Uterus (tissue), 3 donors: ENCODE measurements at regions not wholly inside any gene's neighbourhood (a gene's known extent, or its start where the extent isn't known, plus 50 kb on each side); places are given as distances from the start of the nearest gene placed in this dataset.
A peak's percentile ranks its signal among the peaks of the same experiment; 100 is the strongest.

Experiments
- DNase-seq, 2 donors: peaks; one replicate each; pipeline ENCODE4 v3.0.0-alpha.2; 2019 to 2020
- H3K27ac ChIP-seq, 2 donors: fragments of 200-600 bp; sonication (generic); 1 replicate in 1 of 2; 2 replicates in 1 of 2; pipeline ENCODE4 v1.5.1; 2016 to 2018
- H3K27me3 ChIP-seq, 2 donors: fragments of 200-600 bp; sonication (generic); one replicate each; pipeline ENCODE4 v1.5.1; 2018 to 2019; ENCODE audit warnings: control low read depth in 1 of 2
- H3K36me3 ChIP-seq, 2 donors: fragments of 200-600 bp; sonication (generic); one replicate each; pipeline ENCODE4 v1.5.1; 2019; ENCODE audit warnings: control low read depth in 1 of 2
- H3K4me1 ChIP-seq, 2 donors: fragments of 200-600 bp; sonication (generic); one replicate each; pipeline ENCODE4 v1.5.1; 2018 to 2019; ENCODE audit warnings: control low read depth in 1 of 2
- H3K4me3 ChIP-seq, 2 donors: fragments of 200-600 bp; sonication (generic); 1 replicate in 1 of 2; 2 replicates in 1 of 2; pipeline ENCODE4 v1.5.1; 2018 to 2019; ENCODE audit warnings: mild to moderate bottlenecking in 1 of 2
- H3K9me3 ChIP-seq, 2 donors: fragments of 200-600 bp; sonication (generic); one replicate each; pipeline ENCODE4 v1.5.1; 2019; ENCODE audit warnings: control low read depth in 1 of 2
- CTCF ChIP-seq, 4 experiments: fragments of 200-600 bp in 2 of 4; fragments of 450-650 bp in 2 of 4; sonication (generic) in 2 of 4; IDR thresholded peaks; one replicate each; pipeline ENCODE4 v1.5.1; 2016 to 2019; ENCODE audit warnings: antibody characterized with exemption in 4 of 4, mild to moderate bottlenecking in 2 of 4, moderate library complexity in 1 of 4
- POLR2A ChIP-seq, 2 donors: fragments of 450-650 bp; IDR thresholded peaks; one replicate each; pipeline ENCODE4 v1.6.1; 2016; ENCODE audit warnings: antibody characterized with exemption in 2 of 2, mild to moderate bottlenecking in 1 of 2, moderate library complexity in 1 of 2
- intact Hi-C: fragments of 100-400 bp; cut with DNase I; formaldehyde crosslinking; loops from one replicate; pipeline ENCODE4 v1.15.1; 2023; ENCODE audit warnings: low total_unique reads
- donor health status: DM: yes; HTN: yes; CAD: no.

- TF ChIP-seq POLR2A (IDR thresholded peaks at IDR 0.05) (no peak), CTCF (IDR thresholded peaks at IDR 0.05) (no peak)
- Histone ChIP-seq H3K4me3 (no peak overlapping the region), H3K27ac (peak overlapping the region; percentile 67 to 83), H3K9me3 (no peaks in the 10 kb centered on the region), H3K27me3 (no peaks in the 10 kb centered on the region), H3K4me1 (peaks cover 0 to 14% of the 10 kb centered on the region in 2 donors), H3K36me3 (no peaks in the 10 kb centered on the region)
- peak; percentile 61 to 73 for DNase-seq
- intact Hi-C loops, result no loop called here
These were observed 65.5 kb upstream of the GPC1 start for GRCh38 chr2:240369801-240370585.

DNA sequence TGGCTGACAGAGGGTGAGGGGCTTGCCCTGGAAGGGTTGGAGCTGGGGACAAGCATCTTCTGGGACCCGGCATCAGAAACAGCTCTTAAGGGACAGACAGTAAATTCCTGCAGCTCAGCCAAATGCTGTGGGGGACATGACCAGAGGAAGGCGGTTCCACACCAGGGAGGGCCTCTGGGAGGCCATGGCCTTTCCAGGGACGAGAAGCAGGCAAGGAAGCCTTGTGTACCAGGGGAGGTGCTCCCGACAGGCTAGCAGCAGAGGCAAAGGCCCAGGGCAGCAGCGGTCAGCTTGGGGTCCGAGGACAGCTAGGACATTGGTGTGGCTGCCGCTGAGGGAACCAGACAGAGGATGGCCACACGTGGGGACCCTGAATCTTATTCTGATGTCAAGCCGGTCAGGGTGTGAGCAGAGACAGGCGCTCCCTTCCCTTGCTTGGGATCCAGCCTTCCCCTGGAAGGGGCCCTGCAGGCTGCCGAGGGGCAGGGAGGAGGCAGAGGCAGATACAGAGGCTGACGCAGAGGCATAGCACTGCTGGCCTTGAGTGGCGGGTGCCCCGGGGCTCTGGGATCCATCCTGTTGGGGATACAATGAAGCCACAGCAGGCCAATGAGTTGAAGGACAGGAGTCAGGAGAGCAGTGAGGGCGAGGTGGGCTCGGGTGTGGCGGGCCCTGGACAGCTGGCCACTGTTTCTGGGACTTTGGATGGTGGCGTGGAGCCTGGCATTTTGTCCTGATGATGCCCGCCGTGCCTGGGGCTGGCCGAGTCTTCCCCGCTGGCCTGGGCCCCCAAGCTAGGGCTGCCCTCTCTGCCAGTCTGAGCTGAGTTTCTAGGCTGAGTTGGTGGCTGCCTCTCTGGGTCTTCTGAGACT, 64.1 kb upstream of the GPC1 start:
- no peak for DNase-seq
- Histone ChIP-seq H3K36me3 (no peaks in the 10 kb centered on the region), H3K27me3 (no peaks in the 10 kb centered on the region), H3K4me1 (peaks cover 0 to 14% of the 10 kb centered on the region in 2 donors), H3K4me3 (no peak overlapping the region), H3K27ac (no peak overlapping the region), H3K9me3 (no peaks in the 10 kb centered on the region)
- intact Hi-C loops, result no loop called here
- TF ChIP-seq POLR2A (IDR thresholded peaks at IDR 0.05), result no peak
- TF ChIP-seq CTCF (IDR thresholded peaks at IDR 0.05), result no peak

- no peak for DNase-seq
- H3K27me3 ChIP-seq, result no peaks in the 10 kb centered on the region
- H3K4me1 ChIP-seq, result peaks cover 0 to 14% of the 10 kb centered on the region in 2 donors
- TF ChIP-seq CTCF (IDR thresholded peaks at IDR 0.05) (no peak), POLR2A (IDR thresholded peaks at IDR 0.05) (no peak)
- intact Hi-C loops, result no loop called here
- H3K4me3 ChIP-seq, result no peak overlapping the region
- no peak overlapping the region for H3K27ac ChIP-seq
- no peaks in the 10 kb centered on the region for H3K36me3 ChIP-seq
- H3K9me3 ChIP-seq, result no peaks in the 10 kb centered on the region
These were observed 63.4 kb upstream of the GPC1 start for GRCh38 chr2:240372101-240372500.

- Histone ChIP-seq H3K4me3 (no peak overlapping the region), H3K36me3 (no peaks in the 10 kb centered on the region), H3K27me3 (no peaks in the 10 kb centered on the region), H3K27ac (peak overlapping the region; percentile 50 to 70), H3K4me1 (peaks cover 0 to 14% of the 10 kb centered on the region in 2 donors), H3K9me3 (no peaks in the 10 kb centered on the region)
- TF ChIP-seq CTCF (IDR thresholded peaks at IDR 0.05) (no peak), POLR2A (IDR thresholded peaks at IDR 0.05) (no peak)
- DNase-seq, result no peak
- intact Hi-C loops, result no loop called here
These were observed 62.1 kb upstream of the GPC1 start for GRCh38 chr2:240373289-240373885.
